Amniotic stem cell (primary cell): ENCODE measurements at regions not wholly inside any gene's neighbourhood (a gene's known extent, or its start where the extent isn't known, plus 50 kb on each side); places are given as distances from the start of the nearest gene placed in this dataset.

Experiments used
- DNase-seq: peaks from one replicate; lab custom pipeline; 2025; lab: John Stamatoyannopoulos, UW

GRCh38 chr20:40738976-40739375 lies 49.9 kb upstream of the MAFB start:
- no peak for DNase-seq

GRCh38 chr20:40739841-40740240 lies 50.8 kb upstream of the MAFB start:
- no peak for DNase-seq

- DNase-seq, result no peak
Measured at GRCh38 chr20:40741507-40742106, 52.6 kb upstream of the MAFB start.

GRCh38 chr20:40743141-40743775 lies 54.2 kb upstream of the MAFB start:
- DNase-seq, result no peak

- no peak for DNase-seq
Measured at GRCh38 chr20:40744072-40744817, 55.2 kb upstream of the MAFB start.

- DNase-seq, result no peak
Measured at GRCh38 chr20:40744818-40745175, 55.8 kb upstream of the MAFB start.

- DNase-seq, result no peak
Measured at GRCh38 chr20:40746251-40746650, 57.2 kb upstream of the MAFB start.

- no peak for DNase-seq
Measured at GRCh38 chr20:40748182-40748581, 59.1 kb upstream of the MAFB start.

GRCh38 chr20:40749985-40750506 lies 61.0 kb upstream of the MAFB start:
- DNase-seq, result no peak

GRCh38 chr20:40750541-40751035 lies 61.6 kb upstream of the MAFB start:
- no peak for DNase-seq

- DNase-seq, result no peak
Measured at GRCh38 chr20:40753472-40753871, 64.4 kb upstream of the MAFB start.

GRCh38 chr20:40754339-40754943 lies 65.4 kb upstream of the MAFB start:
- no peak for DNase-seq

GRCh38 chr20:40757087-40757486 lies 68.1 kb upstream of the MAFB start:
- no peak for DNase-seq

- no peak for DNase-seq
Measured at GRCh38 chr20:40758790-40759189, 69.8 kb upstream of the MAFB start.

GRCh38 chr20:40760399-40760798 lies 71.4 kb upstream of the MAFB start:
- DNase-seq, result no peak

GRCh38 chr20:40763646-40764295 lies 74.7 kb upstream of the MAFB start:
- no peak for DNase-seq

GRCh38 chr20:40765814-40766480 lies 76.9 kb upstream of the MAFB start:
- DNase-seq, result no peak

GRCh38 chr20:40766790-40767614 lies 78.0 kb upstream of the MAFB start:
- DNase-seq, result no peak

- no peak for DNase-seq
Measured at GRCh38 chr20:40767615-40767924, 78.5 kb upstream of the MAFB start.

GRCh38 chr20:40768105-40768504 lies 79.1 kb upstream of the MAFB start:
- DNase-seq, result no peak
